ENCODE measurements at regions not wholly inside any gene's neighbourhood (a gene's known extent, or its start where the extent isn't known, plus 50 kb on each side); places are given as distances from the start of the nearest gene placed in this dataset.

- no peak for DNase-seq (ENCODE audit: low spot score)
Observed at GRCh38 chr20:16115911-16116552, 457.2 kb downstream of the KIF16B start.

DNA sequence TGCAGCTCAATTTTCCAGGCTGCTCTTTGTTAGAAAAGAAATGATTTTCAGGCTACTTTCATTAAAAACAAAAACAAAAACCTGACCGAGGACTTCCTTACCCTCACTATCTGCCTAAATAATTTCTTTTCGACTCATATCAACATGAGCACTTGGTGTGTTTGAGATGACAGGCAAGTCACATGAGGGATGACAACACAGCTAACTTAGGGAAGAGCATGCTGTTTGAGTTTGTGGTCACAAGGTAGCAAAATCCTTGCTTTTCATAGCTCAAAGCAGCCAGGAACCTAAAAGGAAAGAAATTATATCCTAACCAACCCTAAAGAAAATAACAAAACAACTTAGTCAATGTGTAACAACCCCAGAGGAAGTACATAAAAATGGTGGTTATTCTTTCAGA, 459.5 kb downstream of the KIF16B start:
- no peak for DNase-seq (ENCODE audit: low spot score)

GRCh38 chr20:16111852-16112412, 461.3 kb downstream of the KIF16B start:
- DNase-seq (ENCODE audit: low spot score): no peak

GRCh38 chr20:16111172-16111832, 461.9 kb downstream of the KIF16B start:
- no peak for DNase-seq (ENCODE audit: low spot score)

DNA sequence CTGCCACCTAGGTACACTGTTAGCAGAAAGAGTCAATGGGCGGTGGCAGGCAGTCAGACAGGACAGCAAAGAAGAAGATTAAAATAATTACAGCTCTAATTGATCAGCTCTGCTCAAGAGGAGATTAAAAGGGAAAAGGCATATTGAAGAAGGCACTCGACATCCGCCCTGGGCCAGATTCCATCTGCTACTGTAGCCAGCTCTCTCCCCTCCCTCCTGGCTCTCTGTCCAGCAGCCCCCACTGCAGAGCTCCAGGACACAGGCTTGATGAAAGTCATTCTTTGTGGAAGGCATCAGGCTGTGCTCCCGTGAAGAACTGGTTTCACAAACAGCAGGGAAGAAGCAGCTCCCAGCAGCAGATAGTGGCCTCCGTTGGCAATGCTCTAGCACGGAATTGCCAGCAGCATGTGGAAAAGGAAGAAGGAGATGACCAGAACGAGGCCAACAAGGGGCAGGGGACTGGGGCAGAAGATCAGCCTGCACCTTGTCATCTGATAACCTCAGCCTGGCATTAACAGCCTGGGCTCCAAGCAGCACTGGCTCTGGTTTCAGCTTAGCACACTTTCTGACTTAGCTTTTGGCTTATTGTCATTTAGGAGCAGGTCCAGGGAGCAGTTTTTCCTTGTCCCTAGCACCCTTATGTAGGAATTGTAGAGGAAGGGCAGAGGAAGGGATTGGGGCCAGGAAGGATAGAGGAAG, 465.9 kb downstream of the KIF16B start:
- DNase-seq (ENCODE audit: low spot score): no peak

- DNase-seq (ENCODE audit: low spot score): no peak
Observed at GRCh38 chr20:16106191-16106849, 466.9 kb downstream of the KIF16B start.

GRCh38 chr20:16104783-16105182, 468.5 kb downstream of the KIF16B start:
- DNase-seq (ENCODE audit: low spot score): no peak

All from A172 (cell line).